ENCODE measurements at regions not wholly inside any gene's neighbourhood (a gene's known extent, or its start where the extent isn't known, plus 50 kb on each side); places are given as distances from the start of the nearest gene placed in this dataset.

- BruUV-seq (replicated peaks): no TSS peak
- ChIA-PET CTCF (interaction anchor here (0.6 kb wide), 2 partner anchors 42 to 1127 kb away, joined by 3 to 4 read pairs; no protein-coding TSS in a partner anchor), POLR2A (no interaction called here)
- Mint-ChIP-seq H3K4me1 (ENCODE audit: insufficient read depth, unreplicated experiment) (no peaks in the 10 kb centered on the region), H3K36me3 (ENCODE audit: insufficient read depth, unreplicated experiment) (no peaks in the 10 kb centered on the region), H3K4me3 (ENCODE audit: unreplicated experiment) (no peak overlapping the region), H3K27me3 (ENCODE audit: insufficient read depth, unreplicated experiment) (peaks cover 32% of the 10 kb centered on the region), H3K27ac (ENCODE audit: low read depth, unreplicated experiment) (no peak overlapping the region), H3K9me3 (ENCODE audit: unreplicated experiment) (peaks cover 7% of the 10 kb centered on the region)
- no peak for DNase-seq (ENCODE audit: unreplicated experiment)
- no peak for TF ChIP-seq CTCF (IDR thresholded peaks at IDR 0.05; ENCODE audit: unreplicated experiment)
- intact Hi-C loops (cut with micrococcal nuclease): no loop called here
Measured at GRCh38 chr11:10386361-10386760, 68.7 kb upstream of the AMPD3 start.

- DNase-seq (ENCODE audit: unreplicated experiment): no peak
- Mint-ChIP-seq H3K4me1 (ENCODE audit: insufficient read depth, unreplicated experiment) (no peaks in the 10 kb centered on the region), H3K4me3 (ENCODE audit: unreplicated experiment) (no peak overlapping the region), H3K27me3 (ENCODE audit: insufficient read depth, unreplicated experiment) (peaks cover 27% of the 10 kb centered on the region), H3K27ac (ENCODE audit: low read depth, unreplicated experiment) (no peak overlapping the region), H3K9me3 (ENCODE audit: unreplicated experiment) (peaks cover 7% of the 10 kb centered on the region), H3K36me3 (ENCODE audit: insufficient read depth, unreplicated experiment) (no peaks in the 10 kb centered on the region)
- intact Hi-C loops (cut with micrococcal nuclease): no loop called here
- ChIA-PET CTCF (no interaction called here), POLR2A (no interaction called here)
- BruUV-seq (replicated peaks): no TSS peak
- TF ChIP-seq CTCF (IDR thresholded peaks at IDR 0.05; ENCODE audit: unreplicated experiment): no peak
Measured at GRCh38 chr11:10386861-10387205, 68.2 kb upstream of the AMPD3 start.

GRCh38 chr11:10387206-10388083, 67.6 kb upstream of the AMPD3 start:
- no peak for DNase-seq (ENCODE audit: unreplicated experiment)
- H3K36me3 Mint-ChIP-seq (ENCODE audit: insufficient read depth, unreplicated experiment): no peaks in the 10 kb centered on the region
- POLR2A ChIA-PET: interaction anchor here (0.6 kb wide), 1 partner anchor 630 kb away, joined by 3 read pairs; no protein-coding TSS in a partner anchor
- H3K27me3 Mint-ChIP-seq (ENCODE audit: insufficient read depth, unreplicated experiment): peaks cover 21% of the 10 kb centered on the region
- CTCF ChIA-PET: no interaction called here
- no peak for TF ChIP-seq CTCF (IDR thresholded peaks at IDR 0.05; ENCODE audit: unreplicated experiment)
- intact Hi-C loops (cut with micrococcal nuclease): no loop called here
- no TSS peak for BruUV-seq (replicated peaks)
- H3K4me1 Mint-ChIP-seq (ENCODE audit: insufficient read depth, unreplicated experiment): no peaks in the 10 kb centered on the region
- no peak overlapping the region for H3K4me3 Mint-ChIP-seq (ENCODE audit: unreplicated experiment)
- no peak overlapping the region for H3K27ac Mint-ChIP-seq (ENCODE audit: low read depth, unreplicated experiment)
- peaks cover 7% of the 10 kb centered on the region for H3K9me3 Mint-ChIP-seq (ENCODE audit: unreplicated experiment)

GRCh38 chr11:10388101-10388500, 67.0 kb upstream of the AMPD3 start:
- no TSS peak for BruUV-seq (replicated peaks)
- Mint-ChIP-seq H3K4me1 (ENCODE audit: insufficient read depth, unreplicated experiment) (no peaks in the 10 kb centered on the region), H3K27me3 (ENCODE audit: insufficient read depth, unreplicated experiment) (peaks cover 20% of the 10 kb centered on the region), H3K9me3 (ENCODE audit: unreplicated experiment) (peaks cover 7% of the 10 kb centered on the region), H3K36me3 (ENCODE audit: insufficient read depth, unreplicated experiment) (no peaks in the 10 kb centered on the region), H3K4me3 (ENCODE audit: unreplicated experiment) (no peak overlapping the region), H3K27ac (ENCODE audit: low read depth, unreplicated experiment) (no peak overlapping the region)
- DNase-seq (ENCODE audit: unreplicated experiment): no peak
- POLR2A ChIA-PET: no interaction called here
- TF ChIP-seq CTCF (IDR thresholded peaks at IDR 0.05; ENCODE audit: unreplicated experiment): no peak
- intact Hi-C loops (cut with micrococcal nuclease): no loop called here
- CTCF ChIA-PET: no interaction called here

All from MCF 10A (cell line).